ENCODE measurements at regions not wholly inside any gene's neighbourhood (a gene's known extent, or its start where the extent isn't known, plus 50 kb on each side); places are given as distances from the start of the nearest gene placed in this dataset.

DNA sequence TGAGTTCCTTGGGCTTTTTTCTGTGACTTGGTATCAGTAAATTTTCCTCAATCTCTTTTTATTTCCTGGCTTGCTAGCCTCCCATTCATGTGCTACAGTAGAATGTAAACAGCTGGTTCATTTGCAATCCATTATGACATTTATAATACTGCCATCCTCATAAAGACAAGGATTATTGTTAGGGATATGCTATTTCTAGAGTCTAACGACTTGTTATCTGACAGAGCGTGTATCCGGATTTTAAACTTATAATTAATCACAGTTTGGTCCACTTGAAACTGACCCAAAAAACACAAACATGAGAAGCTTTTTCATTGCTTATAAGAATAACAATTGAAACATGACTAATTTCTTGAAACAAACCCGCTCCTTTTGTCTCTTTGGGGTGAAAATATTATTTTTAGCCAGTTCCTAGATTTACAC lies 585.8 kb downstream of the TLE4 start:
- no peak for TF ChIP-seq POLR2A (IDR thresholded peaks at IDR 0.05; ENCODE audit: extremely low read depth, insufficient read length)
- TF ChIP-seq, protein P1, sequence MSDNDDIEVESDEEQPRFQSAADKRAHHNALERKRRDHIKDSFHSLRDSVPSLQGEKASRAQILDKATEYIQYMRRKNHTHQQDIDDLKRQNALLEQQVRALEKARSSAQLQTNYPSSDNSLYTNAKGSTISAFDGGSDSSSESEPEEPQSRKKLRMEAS (IDR thresholded peaks at IDR 0.05; ENCODE audit: low read depth, low read length) = no peak
- TF ChIP-seq, protein P2, sequence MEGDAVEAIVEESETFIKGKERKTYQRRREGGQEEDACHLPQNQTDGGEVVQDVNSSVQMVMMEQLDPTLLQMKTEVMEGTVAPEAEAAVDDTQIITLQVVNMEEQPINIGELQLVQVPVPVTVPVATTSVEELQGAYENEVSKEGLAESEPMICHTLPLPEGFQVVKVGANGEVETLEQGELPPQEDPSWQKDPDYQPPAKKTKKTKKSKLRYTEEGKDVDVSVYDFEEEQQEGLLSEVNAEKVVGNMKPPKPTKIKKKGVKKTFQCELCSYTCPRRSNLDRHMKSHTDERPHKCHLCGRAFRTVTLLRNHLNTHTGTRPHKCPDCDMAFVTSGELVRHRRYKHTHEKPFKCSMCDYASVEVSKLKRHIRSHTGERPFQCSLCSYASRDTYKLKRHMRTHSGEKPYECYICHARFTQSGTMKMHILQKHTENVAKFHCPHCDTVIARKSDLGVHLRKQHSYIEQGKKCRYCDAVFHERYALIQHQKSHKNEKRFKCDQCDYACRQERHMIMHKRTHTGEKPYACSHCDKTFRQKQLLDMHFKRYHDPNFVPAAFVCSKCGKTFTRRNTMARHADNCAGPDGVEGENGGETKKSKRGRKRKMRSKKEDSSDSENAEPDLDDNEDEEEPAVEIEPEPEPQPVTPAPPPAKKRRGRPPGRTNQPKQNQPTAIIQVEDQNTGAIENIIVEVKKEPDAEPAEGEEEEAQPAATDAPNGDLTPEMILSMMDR (IDR thresholded peaks at IDR 0.05; ENCODE audit: low read depth, low read length) = no peak
- TF ChIP-seq MYC (IDR thresholded peaks at IDR 0.05; ENCODE audit: low read depth, low read length) = no peak
- no peak overlapping the region for H3K4me3 ChIP-seq (ENCODE audit: low read depth, low read length)
- no peak for DNase-seq (ENCODE audit: low read depth)

GRCh38 chr9:80156756-80157472 lies 585.1 kb downstream of the TLE4 start:
- no peak overlapping the region for H3K4me3 ChIP-seq (ENCODE audit: low read depth, low read length)
- TF ChIP-seq, protein P1 (IDR thresholded peaks at IDR 0.05; ENCODE audit: low read depth, low read length) = no peak
- TF ChIP-seq MYC (IDR thresholded peaks at IDR 0.05; ENCODE audit: low read depth, low read length) (no peak), POLR2A (IDR thresholded peaks at IDR 0.05; ENCODE audit: extremely low read depth, insufficient read length) (no peak)
- TF ChIP-seq, protein P2 (IDR thresholded peaks at IDR 0.05; ENCODE audit: low read depth, low read length) = no peak
- no peak for DNase-seq (ENCODE audit: low read depth)

DNA sequence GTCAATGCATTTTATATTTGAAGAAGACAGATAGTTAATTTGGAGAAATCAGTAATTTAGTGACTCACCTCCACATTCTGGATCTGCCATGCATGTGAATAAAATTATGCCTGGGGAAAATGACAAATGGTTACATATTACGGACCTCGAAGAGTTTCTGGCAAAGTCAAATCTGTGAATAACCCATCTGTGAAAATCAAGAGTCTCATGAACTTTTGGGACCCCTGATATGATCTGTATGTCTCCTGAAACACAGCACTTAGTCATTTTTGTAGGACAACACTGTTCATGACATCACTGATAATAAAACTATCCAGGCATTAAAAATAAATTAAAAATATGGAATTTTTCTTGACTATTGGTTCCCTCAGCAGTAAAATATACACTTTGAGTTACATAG lies 584.5 kb downstream of the TLE4 start:
- TF ChIP-seq MYC (IDR thresholded peaks at IDR 0.05; ENCODE audit: low read depth, low read length) (no peak), POLR2A (IDR thresholded peaks at IDR 0.05; ENCODE audit: extremely low read depth, insufficient read length) (no peak)
- TF ChIP-seq, protein P2 (IDR thresholded peaks at IDR 0.05; ENCODE audit: low read depth, low read length) = no peak
- TF ChIP-seq, protein P1 (IDR thresholded peaks at IDR 0.05; ENCODE audit: low read depth, low read length) = no peak
- H3K4me3 ChIP-seq (ENCODE audit: low read depth, low read length) = no peak overlapping the region
- DNase-seq (ENCODE audit: low read depth) = no peak

- TF ChIP-seq MYC (IDR thresholded peaks at IDR 0.05; ENCODE audit: low read depth, low read length) (no peak), POLR2A (IDR thresholded peaks at IDR 0.05; ENCODE audit: extremely low read depth, insufficient read length) (no peak)
- TF ChIP-seq, protein P2 (IDR thresholded peaks at IDR 0.05; ENCODE audit: low read depth, low read length) = no peak
- TF ChIP-seq, protein P1 (IDR thresholded peaks at IDR 0.05; ENCODE audit: low read depth, low read length) = no peak
- no peak overlapping the region for H3K4me3 ChIP-seq (ENCODE audit: low read depth, low read length)
- DNase-seq (ENCODE audit: low read depth) = no peak
Observed at GRCh38 chr9:80147866-80148265, 576.1 kb downstream of the TLE4 start.

- H3K4me3 ChIP-seq (ENCODE audit: low read depth, low read length) = no peak overlapping the region
- no peak for DNase-seq (ENCODE audit: low read depth)
- TF ChIP-seq, protein P1 (IDR thresholded peaks at IDR 0.05; ENCODE audit: low read depth, low read length) = no peak
- TF ChIP-seq, protein P2 (IDR thresholded peaks at IDR 0.05; ENCODE audit: low read depth, low read length) = no peak
- TF ChIP-seq POLR2A (IDR thresholded peaks at IDR 0.05; ENCODE audit: extremely low read depth, insufficient read length) (no peak), MYC (IDR thresholded peaks at IDR 0.05; ENCODE audit: low read depth, low read length) (no peak)
Observed at GRCh38 chr9:80146466-80146865, 574.7 kb downstream of the TLE4 start.
